Type B pancreatic cell (in vitro differentiated cells): ENCODE measurements at regions not wholly inside any gene's neighbourhood (a gene's known extent, or its start where the extent isn't known, plus 50 kb on each side); places are given as distances from the start of the nearest gene placed in this dataset.

Experiments
- DNase-seq: peaks from one replicate; pipeline ENCODE4 v3.0.0; 2021; ENCODE audit warnings: mixed read lengths; ENCODE audit not compliant: unreplicated experiment; ENCODE audit errors: extremely low spot score
- H3K27ac Mint-ChIP-seq: 2 replicates; pipeline ENCODE4 v1.8.0; 2021; ENCODE audit warnings: mild to moderate bottlenecking, mixed read lengths
- H3K27me3 Mint-ChIP-seq: 2 replicates; pipeline ENCODE4 v1.8.0; 2021; ENCODE audit warnings: mixed read lengths
- H3K36me3 Mint-ChIP-seq: 2 replicates; pipeline ENCODE4 v1.8.0; 2021; ENCODE audit warnings: mixed read lengths
- H3K4me1 Mint-ChIP-seq: one replicate; pipeline ENCODE4 v1.8.0; 2021; ENCODE audit warnings: mixed read lengths; ENCODE audit not compliant: unreplicated experiment
- H3K4me3 Mint-ChIP-seq: 2 replicates; pipeline ENCODE4 v1.8.0; 2021; ENCODE audit warnings: mild to moderate bottlenecking, mixed read lengths
- H3K9me3 Mint-ChIP-seq: 2 replicates; pipeline ENCODE4 v1.8.0; 2021; ENCODE audit warnings: mixed read lengths
- TF ChIP-seq, protein P1 (sequence below): fragments of 200-600 bp; sonication (generic); conservative IDR thresholded peaks from 2 replicates; pipeline ENCODE4 v1.5.0; 2021; ENCODE audit warnings: antibody characterized with exemption, mild to moderate bottlenecking

DNA sequence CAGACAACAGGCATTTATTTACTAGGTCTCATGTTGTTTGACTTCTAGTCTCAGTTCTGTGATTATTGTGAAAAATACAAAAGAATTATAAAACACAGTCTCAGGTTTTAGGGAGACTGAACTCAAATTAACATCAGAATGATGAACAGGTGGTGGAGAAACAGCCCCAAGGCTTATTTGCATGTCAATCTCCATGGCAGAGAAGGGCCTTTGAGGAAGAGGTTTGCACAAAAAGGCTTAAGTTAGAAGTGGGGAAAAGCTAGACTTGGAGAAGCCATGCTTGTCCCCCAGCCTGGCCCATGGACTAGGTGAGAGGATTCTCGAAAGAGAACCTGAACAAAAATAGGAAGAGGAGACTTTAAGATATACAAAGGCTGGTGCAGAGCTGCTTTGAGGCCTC lies 183.3 kb downstream of the EDN1 start:
- Mint-ChIP-seq H3K27me3 (no peaks in the 10 kb centered on the region), H3K4me1 (peaks cover 6% of the 10 kb centered on the region), H3K9me3 (no peaks in the 10 kb centered on the region), H3K27ac (no peak overlapping the region), H3K4me3 (no peak overlapping the region), H3K36me3 (no peaks in the 10 kb centered on the region)
- no peak for DNase-seq
- TF ChIP-seq, protein P1, sequence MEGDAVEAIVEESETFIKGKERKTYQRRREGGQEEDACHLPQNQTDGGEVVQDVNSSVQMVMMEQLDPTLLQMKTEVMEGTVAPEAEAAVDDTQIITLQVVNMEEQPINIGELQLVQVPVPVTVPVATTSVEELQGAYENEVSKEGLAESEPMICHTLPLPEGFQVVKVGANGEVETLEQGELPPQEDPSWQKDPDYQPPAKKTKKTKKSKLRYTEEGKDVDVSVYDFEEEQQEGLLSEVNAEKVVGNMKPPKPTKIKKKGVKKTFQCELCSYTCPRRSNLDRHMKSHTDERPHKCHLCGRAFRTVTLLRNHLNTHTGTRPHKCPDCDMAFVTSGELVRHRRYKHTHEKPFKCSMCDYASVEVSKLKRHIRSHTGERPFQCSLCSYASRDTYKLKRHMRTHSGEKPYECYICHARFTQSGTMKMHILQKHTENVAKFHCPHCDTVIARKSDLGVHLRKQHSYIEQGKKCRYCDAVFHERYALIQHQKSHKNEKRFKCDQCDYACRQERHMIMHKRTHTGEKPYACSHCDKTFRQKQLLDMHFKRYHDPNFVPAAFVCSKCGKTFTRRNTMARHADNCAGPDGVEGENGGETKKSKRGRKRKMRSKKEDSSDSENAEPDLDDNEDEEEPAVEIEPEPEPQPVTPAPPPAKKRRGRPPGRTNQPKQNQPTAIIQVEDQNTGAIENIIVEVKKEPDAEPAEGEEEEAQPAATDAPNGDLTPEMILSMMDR = no peak

DNA sequence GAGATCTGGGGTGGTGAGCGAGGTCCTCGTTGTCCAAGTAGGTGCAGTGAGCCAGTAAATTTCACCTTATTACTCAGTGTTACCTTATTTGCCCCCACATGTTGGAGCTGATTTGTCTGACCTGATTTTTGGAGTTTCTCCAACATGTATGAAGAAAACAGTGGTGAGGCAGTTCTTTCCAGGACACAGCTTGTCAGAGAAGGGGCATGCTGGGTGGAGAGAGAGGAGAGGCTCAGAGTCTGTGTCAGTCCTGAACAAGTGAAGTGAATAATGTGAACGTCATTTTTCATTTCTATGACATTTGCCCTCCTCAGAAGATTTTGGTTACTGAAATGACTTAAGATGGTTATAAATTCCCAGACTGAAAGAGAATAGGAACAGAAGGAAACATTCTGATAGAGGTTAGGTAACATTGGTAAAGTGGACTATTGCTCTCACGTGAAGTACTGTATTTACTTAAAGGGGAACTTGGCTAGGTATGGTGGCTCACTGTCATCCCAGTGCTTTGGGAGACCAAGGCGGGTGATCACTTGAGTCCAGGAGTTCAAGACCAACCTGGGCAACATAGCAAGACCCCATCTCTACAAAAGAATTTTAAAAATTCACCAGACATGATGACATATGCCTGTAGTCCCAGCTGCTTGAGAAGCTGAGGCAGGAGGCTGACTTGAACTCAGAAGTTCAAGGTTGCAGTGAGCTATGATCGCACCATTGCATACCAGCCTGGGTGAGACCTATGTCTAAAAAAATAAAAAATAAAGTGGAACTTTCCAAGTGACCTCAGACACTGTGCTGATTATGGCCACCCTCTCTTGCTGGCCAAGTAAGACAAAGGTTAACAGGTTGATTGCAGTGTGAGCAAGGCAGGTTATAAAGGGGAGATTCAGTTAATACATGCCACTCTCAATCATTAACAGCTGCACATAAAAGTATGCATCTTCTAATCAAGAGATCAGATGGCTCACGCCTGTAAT lies 184.3 kb downstream of the EDN1 start:
- Mint-ChIP-seq H3K9me3 (no peaks in the 10 kb centered on the region), H3K27ac (peak overlapping the region; percentile 17), H3K36me3 (no peaks in the 10 kb centered on the region), H3K27me3 (no peaks in the 10 kb centered on the region), H3K4me1 (peaks cover 6% of the 10 kb centered on the region), H3K4me3 (no peak overlapping the region)
- TF ChIP-seq, protein P1 = no peak
- DNase-seq = no peak

DNA sequence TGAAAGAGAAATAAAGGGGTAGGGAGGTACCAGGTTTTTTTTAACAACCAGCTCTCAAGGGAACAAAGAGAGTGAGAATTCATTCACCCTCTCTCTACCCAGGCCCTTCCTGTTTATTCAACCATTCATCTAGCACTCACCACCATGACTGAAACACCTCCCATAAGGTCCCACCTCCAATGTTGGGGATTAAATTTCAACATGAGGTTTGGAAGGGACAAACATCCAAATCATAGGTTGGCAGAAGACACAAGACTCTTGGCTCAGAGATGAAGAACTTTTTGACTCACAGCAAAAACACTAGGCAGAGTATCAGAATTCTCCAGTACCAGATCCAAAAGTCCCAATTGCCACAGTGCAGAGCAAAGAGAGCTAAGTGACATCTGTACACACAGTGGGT lies 186.3 kb downstream of the EDN1 start:
- Mint-ChIP-seq H3K9me3 (peaks cover 4% of the 10 kb centered on the region), H3K4me1 (peaks cover 5% of the 10 kb centered on the region), H3K27ac (no peak overlapping the region), H3K27me3 (no peaks in the 10 kb centered on the region), H3K4me3 (no peak overlapping the region), H3K36me3 (no peaks in the 10 kb centered on the region)
- no peak for DNase-seq
- TF ChIP-seq, protein P1 = no peak

DNA sequence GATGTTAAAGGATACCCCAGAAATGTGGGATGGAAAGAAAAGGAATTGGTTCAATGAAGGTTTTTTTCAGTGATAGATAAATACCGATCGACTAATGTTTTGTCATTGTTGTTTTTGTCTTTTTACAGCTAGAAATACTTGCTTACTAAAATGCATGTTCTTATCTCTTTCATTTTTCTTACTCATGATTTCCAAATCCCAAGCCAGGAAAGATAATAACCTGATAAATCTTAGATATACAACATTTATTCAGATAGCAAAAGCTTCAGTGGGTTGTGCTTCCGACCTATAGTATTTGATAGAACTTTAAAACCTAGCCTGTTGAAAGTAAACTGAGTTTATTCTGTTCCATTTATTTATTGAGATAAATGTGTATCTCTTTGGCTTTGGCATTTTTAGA lies 187.5 kb downstream of the EDN1 start:
- Mint-ChIP-seq H3K27me3 (no peaks in the 10 kb centered on the region), H3K27ac (no peak overlapping the region), H3K4me1 (peaks cover 5% of the 10 kb centered on the region), H3K36me3 (no peaks in the 10 kb centered on the region), H3K4me3 (no peak overlapping the region), H3K9me3 (peaks cover 4% of the 10 kb centered on the region)
- DNase-seq = no peak
- TF ChIP-seq, protein P1 = no peak

GRCh38 chr6:12478921-12479320 lies 188.8 kb downstream of the EDN1 start:
- peaks cover 5% of the 10 kb centered on the region for H3K4me1 Mint-ChIP-seq
- peaks cover 4% of the 10 kb centered on the region for H3K9me3 Mint-ChIP-seq
- TF ChIP-seq, protein P1 = no peak
- no peaks in the 10 kb centered on the region for H3K27me3 Mint-ChIP-seq
- no peak overlapping the region for H3K27ac Mint-ChIP-seq
- no peaks in the 10 kb centered on the region for H3K36me3 Mint-ChIP-seq
- no peak overlapping the region for H3K4me3 Mint-ChIP-seq
- no peak for DNase-seq
